ENCODE measurements at regions not wholly inside any gene's neighbourhood (a gene's known extent, or its start where the extent isn't known, plus 50 kb on each side); places are given as distances from the start of the nearest gene placed in this dataset.

- Histone ChIP-seq H2AK5ac (ENCODE audit: low read depth, low read length) (no peak overlapping the region), H2BK5ac (ENCODE audit: low read depth, low read length) (no peak overlapping the region), H3K14ac (ENCODE audit: insufficient read length) (no peak overlapping the region), H3K4me3 (ENCODE audit: extremely low read depth in 1 of 4, insufficient read depth in 2 of 4, low read depth in 3 of 4, low read length in 4 of 4) (no peak overlapping the region), H3K18ac (ENCODE audit: extremely low read depth, low read length) (no peak overlapping the region), H4K8ac (ENCODE audit: extremely low read depth, insufficient read depth, low read length) (no peak overlapping the region), H3K36me3 (ENCODE audit: control insufficient read depth in 2 of 4, insufficient read depth in 4 of 4, low read length in 3 of 4) (no peaks in the 10 kb centered on the region), H3K23ac (ENCODE audit: insufficient read length) (no peak overlapping the region), H2BK12ac (ENCODE audit: low read depth, low read length) (no peak overlapping the region), H2BK20ac (ENCODE audit: low read length) (no peak overlapping the region), H4K91ac (replicated peaks; ENCODE audit: insufficient read length, low read length) (no peak overlapping the region), H2BK120ac (replicated peaks; ENCODE audit: low read depth, low read length) (no peak overlapping the region), H3K79me1 (ENCODE audit: low read depth, low read length) (no peaks in the 10 kb centered on the region), H3K23me2 (ENCODE audit: low read depth, low read length) (no peaks in the 10 kb centered on the region), H3K4ac (replicated peaks; ENCODE audit: insufficient read length, low read depth, low read length) (no peak overlapping the region), H3K27ac (ENCODE audit: low read depth, low read length) (no peak overlapping the region), H4K20me1 (replicated peaks in 1 of 2; ENCODE audit: control insufficient read depth in 1 of 2, insufficient read depth in 2 of 2, low read length in 2 of 2) (no peaks in the 10 kb centered on the region), H3K4me2 (ENCODE audit: insufficient read depth in 1 of 2, low read depth in 2 of 2, low read length in 2 of 2) (no peak overlapping the region), H4K5ac (ENCODE audit: insufficient read length, low read depth, low read length) (no peak overlapping the region), H3K56ac (replicated peaks; ENCODE audit: insufficient read length, low read depth, low read length) (no peak overlapping the region), H3K4me1 (replicated peaks in 1 of 4; ENCODE audit: control insufficient read depth in 3 of 4, insufficient read depth in 4 of 4, low read length in 3 of 4) (peaks cover 0 to 4% (median 1%) of the 10 kb centered on the region in 4 experiments; a peak in 2 of 7 replicates), H3K27me3 (replicated peaks in 1 of 4; ENCODE audit: control insufficient read depth in 3 of 4, extremely low read depth in 1 of 4, insufficient read depth in 3 of 4, low read length in 3 of 4) (no peaks in the 10 kb centered on the region), H3K79me2 (ENCODE audit: control insufficient read depth in 1 of 2, insufficient read depth in 2 of 2, low read length in 2 of 2) (no peaks in the 10 kb centered on the region), H3K9ac (replicated peaks in 1 of 4; ENCODE audit: extremely low read depth in 1 of 4, low read depth in 3 of 4, low read length in 3 of 4) (no peak overlapping the region), H2BK15ac (ENCODE audit: low read length) (no peak overlapping the region), H2AFZ (ENCODE audit: low read length) (no peak overlapping the region), H3K9me3 (ENCODE audit: insufficient read depth in 2 of 2, low read depth in 1 of 2, low read length in 1 of 2) (0 out of 4 replicates have a peak, but pooled peaks cover 0 to 6% of the 10 kb centered on the region in 2 experiments)
- DNase-seq (ENCODE audit: low read depth in 1 of 2, low spot score in 2 of 2) (no peak), FAIRE-seq (no peak)
- CTCF ChIA-PET (ENCODE audit: partially characterized antibody): interaction anchor here (0.6 kb wide), 1 partner anchor 135 kb away, joined by 3 read pairs; no protein-coding TSS in a partner anchor
- POLR2A ChIA-PET (ENCODE audit: partially characterized antibody): no interaction called here
- WGBS, 2 experiments (ENCODE audit: extremely low coverage in 1 of 2, insufficient coverage in 1 of 2, insufficient read length in 1 of 2, insufficient replicate concordance in 2 of 2, low coverage in 1 of 2, low lambda C conversion rate in 2 of 2, missing lambda C conversion rate in 1 of 2): 88% methylated on average over 2 of the region's 2 CpGs; no CpG with 5 or more reads in 1 of the 2 experiments
- TF ChIP-seq POU5F1 (IDR thresholded peaks at IDR 0.05; ENCODE audit: low read depth, low read length) (no peak), JUN (IDR thresholded peaks at IDR 0.05; ENCODE audit: low read depth, low read length) (no peak), CHD1 (IDR thresholded peaks at IDR 0.05; ENCODE audit: low read depth, low read length) (no peak), CEBPB (IDR thresholded peaks at IDR 0.05; ENCODE audit: low read depth, low read length) (no peak), E2F6 (IDR thresholded peaks at IDR 0.05) (no peak), TAF7 (optimal IDR thresholded peaks at IDR 0.05; ENCODE audit: borderline replicate concordance, low read depth, low read length) (no peak), RAD21 (IDR thresholded peaks at IDR 0.05 in 1 of 2, conservative IDR thresholded peaks at IDR 0.05 in 1 of 2; ENCODE audit: low read depth in 2 of 2, low read length in 2 of 2) (no peak), NRF1 (IDR thresholded peaks at IDR 0.05; ENCODE audit: low read depth, low read length) (no peak), ASH2L (IDR thresholded peaks at IDR 0.05; ENCODE audit: low read length) (no peak), NANOG (IDR thresholded peaks at IDR 0.05; ENCODE audit: insufficient read depth, low read depth, low read length, poor library complexity, severe bottlenecking) (no peak), MAFK (IDR thresholded peaks at IDR 0.05; ENCODE audit: low read depth, low read length) (no peak), USF2 (IDR thresholded peaks at IDR 0.05; ENCODE audit: low read length) (no peak), TAF1 (IDR thresholded peaks at IDR 0.05; ENCODE audit: low read depth, low read length) (no peak)
These were observed 446.0 kb downstream of the PCDH20 start for GRCh38 chr13:60969656-60970055.
